Astrocyte of the hippocampus (primary cell): ENCODE measurements at regions not wholly inside any gene's neighbourhood (a gene's known extent, or its start where the extent isn't known, plus 50 kb on each side); places are given as distances from the start of the nearest gene placed in this dataset.
"Not testable (repeated sequence)": the region's sequence is repeated elsewhere in the genome, so short reads cannot be mapped to it uniquely, and the experiment has no call there.

Source experiments
- DNase-seq: peaks from one replicate; pipeline ENCODE4 v3.0.0; 2011; ENCODE audit warnings: low read depth, low spot score

DNA sequence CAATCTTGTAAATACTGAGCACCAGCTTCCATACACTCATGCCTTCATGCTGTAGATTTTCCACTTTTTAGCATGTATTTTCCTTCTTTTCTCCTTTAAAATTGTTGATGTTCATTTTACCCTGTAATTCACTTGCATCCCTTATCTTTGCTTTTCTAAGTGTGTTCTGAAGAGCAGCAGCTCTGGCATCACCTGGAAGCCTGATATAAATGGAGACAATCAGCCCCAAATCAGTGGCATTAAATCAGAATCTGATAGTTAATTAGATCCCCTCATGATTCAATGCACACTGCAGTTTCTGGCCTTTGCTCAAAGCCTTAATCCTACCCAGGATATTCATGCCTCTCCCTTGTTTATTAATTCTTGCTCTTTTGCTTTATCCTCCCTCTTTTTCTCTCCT is 942.4 kb downstream of the XPNPEP1 start:
- no peak for DNase-seq

DNA sequence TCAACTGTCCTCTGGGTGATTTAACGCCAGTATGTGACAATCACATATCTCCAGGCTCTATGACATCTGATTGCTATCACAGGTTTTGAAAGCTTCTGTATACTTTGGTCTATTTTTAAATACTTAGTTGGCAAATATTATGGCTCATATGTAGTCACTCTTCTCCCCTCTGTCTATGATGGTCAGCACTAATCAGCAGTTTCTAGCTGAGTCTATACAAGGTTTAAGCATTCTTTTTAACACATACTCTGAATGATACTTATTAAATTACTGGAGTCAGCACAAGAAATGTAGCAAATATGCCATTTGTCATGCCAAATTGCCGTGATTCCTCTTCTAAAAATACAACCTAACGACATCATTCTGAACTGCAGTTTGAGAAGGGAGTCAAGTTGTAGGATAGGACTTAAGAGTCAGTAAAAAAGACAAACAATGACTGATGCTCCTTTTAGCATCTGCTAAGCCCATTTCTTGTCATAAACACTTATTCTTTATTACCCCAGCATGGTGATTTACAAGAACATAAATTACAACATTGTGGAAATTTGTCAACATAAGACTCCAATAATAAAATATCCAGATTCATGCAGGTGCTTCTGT is 947.8 kb downstream of the XPNPEP1 start:
- DNase-seq = no peak

DNA sequence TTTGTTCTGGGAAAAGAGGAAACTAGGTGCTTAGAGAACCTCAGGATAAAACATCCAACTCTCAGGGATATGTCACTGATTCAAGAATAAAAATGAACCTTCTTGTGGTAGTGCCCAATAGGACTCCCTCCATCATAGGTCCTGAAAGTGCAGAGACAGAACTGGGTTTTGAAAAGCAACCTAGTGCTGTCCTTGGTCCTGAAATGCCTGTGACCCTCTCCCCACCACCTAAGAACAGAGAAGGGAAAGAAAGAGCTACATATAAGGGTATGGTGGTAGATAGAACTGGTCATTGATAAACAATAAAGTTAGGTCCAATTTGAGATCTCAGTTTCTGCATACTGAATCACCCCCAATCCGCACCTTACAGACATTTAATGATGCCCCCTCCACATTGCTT is 953.3 kb downstream of the XPNPEP1 start:
- peak; percentile 35 for DNase-seq

DNA sequence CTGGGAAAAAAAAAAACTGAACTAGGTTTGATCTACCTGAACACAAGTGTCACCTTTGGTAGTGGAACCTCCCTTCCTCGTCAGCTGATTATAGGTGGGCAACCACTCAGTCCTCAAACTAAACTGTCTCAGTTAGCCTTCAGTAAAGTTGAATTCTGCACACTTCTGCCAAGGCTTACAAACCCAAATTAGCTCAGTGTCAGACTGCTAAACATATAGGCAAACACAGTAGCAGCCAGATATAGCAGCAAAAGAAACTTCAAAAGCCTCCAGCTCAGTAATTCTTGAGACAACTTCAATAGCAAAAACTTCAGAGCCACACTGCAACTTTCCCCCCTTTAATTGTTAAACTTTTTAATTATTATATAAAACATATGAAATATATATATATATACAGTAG is 956.9 kb downstream of the XPNPEP1 start:
- DNase-seq = no peak

DNA sequence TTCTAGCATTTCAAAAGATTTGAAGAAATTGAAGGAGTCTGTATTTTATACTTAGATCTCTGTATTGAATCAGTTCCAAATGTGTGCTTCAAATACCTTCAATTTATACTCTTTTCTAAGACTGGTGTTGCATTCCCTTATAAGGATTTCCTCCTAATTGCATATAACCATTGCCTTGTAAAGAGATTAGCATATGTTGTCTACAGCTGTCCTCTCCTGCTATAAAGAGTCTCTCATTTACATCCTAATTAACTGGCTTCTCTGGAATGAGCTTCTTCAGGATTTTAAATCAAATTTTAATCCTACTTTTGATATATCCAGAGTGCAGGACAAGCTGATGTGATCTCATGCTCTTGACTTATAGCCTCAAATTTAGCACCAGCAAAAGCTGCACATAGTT is 957.3 kb downstream of the XPNPEP1 start:
- no peak for DNase-seq

DNA sequence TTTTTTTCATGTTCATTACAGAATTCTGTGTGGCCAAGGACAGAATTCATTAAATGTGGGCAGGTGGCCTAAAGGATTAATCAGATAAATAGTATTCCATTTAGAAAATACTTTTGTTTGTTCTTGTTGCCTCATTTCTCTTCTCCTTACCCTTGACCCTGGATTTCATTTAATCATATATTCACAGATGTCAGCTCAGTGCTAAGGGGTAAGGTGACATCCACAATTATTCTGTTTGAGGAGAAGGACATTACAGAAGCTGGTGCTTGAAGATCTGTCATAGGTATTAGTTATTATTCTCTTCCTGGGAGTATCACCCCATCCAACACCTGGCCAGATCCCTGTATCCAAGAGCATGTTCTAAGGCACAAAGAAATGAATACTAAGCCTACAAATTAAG is 961.1 kb downstream of the XPNPEP1 start:
- no peak for DNase-seq

DNA sequence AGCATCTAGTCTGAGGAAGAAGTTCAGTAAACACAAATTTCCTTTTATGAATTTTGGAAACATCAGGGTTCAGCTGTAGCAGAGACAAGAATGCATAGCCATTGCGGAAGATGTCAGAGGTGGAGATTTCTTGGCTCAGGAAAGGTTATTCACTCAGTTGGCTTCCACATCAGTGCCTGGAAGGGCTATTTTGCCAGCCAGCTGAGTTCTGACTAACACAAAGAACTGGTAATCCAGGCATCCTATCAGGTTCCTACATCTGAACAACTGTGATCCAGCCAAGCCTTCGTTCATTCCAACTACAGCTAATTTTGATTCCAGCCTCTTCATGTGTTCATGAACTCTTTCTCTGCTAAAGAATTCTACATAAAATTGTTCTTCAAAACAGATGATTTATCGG is 965.6 kb downstream of the XPNPEP1 start:
- no peak for DNase-seq

DNA sequence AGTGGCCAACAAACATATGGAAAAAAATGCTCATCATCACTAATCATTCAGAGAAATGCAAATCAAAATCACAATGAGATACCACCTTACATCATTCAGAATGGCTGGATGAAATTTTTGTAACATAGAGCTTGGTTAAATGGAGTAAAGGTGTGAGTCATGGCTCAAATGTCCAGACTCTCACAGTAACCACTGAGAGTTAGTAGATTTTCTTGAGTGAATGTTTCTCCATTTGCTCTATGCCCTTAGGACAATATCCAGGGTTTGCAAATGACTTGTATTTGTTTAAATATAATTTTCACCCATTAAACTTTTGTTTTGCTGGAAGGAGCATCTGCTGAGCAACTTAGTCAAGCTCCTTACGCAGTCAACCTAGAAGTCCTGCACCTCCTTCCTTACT is 967.2 kb downstream of the XPNPEP1 start:
- no peak for DNase-seq

DNA sequence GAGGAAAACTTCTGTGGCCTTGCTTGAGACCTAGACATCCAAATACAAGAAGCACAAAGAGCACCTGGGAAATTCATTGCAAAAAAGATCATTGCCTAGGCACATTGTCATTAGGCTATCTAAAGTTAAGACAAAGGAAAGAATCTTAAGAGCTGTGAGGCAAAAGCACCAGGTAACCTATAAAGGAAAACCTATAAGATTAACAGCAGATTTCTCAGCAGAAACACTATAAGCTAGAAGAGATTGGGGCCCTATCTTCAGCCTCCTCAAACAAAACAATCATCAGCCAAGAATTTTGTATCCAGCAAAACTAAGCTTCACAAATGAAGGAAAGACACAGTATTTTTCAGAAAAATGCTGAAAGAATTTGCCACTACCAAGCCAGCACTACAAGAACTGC is 1003.3 kb downstream of the XPNPEP1 start:
- not testable (repeated sequence) for DNase-seq

DNA sequence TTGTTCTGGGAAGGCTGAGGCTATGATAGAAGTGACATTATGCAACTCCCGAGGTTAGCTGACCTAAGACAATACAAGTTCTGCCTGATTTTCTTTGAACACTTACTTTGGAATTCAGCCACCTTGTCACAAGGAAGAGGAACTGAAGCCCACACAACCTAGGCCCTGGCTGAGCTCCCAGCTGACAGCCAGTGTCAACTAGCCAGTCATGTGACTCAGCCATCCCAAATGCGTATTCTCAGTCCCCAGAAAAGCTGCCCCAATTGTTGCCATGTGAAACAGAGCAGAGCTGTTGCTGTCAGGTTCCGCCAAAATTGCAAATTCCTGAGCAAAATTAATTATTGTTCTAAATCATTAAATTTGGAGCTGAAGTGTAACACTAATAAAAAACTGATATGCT is 1010.0 kb downstream of the XPNPEP1 start:
- no peak for DNase-seq

DNA sequence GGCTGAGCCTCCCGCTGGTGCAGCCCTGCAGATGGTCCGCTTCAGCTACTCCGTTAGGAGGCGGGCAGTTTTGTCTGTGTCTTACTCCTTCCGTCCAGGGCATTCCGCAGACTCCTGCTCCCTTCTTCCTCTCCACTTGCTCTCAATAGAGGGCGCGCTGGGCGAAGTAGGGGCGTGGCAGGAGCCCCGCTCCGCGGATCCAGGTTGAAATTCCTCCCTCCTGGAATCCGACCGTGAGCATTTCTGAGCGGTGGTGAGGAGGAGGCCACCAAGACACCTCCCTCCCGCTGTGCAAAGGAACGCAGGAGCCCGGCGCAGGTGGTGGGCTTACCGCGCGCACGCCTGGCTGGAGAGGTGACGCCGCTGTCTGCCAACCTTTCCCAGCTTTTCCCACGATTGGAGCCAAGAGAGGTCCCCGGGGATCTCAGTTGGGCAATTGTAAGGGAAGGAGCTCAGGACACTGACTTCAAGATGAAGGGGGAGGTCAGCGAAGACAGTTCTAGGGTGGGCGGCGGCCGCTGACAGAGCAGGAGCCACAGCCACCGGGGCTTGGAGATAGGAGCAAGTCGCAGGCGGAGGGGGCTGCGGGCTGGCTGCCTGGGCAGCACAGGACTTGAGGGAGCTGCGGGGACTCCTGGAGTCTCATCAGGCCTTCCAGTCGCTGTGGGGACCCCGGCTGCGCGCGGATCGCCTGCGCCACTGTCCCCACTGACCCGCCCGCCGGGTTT is 1011.3 kb downstream of the XPNPEP1 start:
- DNase-seq = peak; percentile 67

DNA sequence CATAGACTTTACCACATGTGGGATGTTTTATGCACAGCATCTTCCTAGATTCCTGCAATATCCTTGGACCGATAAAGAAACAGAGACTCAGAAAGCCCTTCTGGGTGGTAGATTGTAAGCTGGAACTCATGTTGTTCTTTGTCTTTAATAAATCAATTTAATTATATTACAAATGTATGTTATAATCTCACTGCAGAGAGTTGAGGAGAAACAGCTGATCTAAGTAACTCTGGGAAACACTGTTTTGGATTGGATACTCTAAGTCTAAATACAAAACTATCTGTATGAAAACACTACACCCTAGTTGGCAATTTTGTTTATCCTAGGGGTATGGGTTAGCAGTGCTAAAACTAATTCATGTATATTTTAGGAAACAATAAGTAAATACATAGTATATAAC is 1015.2 kb downstream of the XPNPEP1 start:
- DNase-seq = no peak

DNA sequence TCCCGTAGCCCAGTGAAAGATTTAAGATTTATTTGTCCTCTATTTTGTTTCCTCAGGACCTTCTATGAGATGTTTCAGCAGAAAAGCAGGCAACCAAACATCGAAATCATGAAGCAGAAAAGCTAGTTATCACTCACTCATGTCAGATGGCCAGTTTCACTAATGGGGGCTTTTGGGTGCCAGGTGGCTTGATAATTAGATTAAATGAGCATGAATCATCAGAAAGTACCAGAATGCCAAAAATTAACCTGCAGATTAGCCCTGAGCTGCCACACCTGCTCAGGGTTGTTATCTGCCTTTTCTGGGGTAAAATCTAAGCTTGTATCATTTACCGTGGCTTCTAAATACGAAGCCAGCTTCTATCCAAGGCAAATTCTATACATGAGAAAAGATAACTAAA is 1017.5 kb downstream of the XPNPEP1 start:
- no peak for DNase-seq

DNA sequence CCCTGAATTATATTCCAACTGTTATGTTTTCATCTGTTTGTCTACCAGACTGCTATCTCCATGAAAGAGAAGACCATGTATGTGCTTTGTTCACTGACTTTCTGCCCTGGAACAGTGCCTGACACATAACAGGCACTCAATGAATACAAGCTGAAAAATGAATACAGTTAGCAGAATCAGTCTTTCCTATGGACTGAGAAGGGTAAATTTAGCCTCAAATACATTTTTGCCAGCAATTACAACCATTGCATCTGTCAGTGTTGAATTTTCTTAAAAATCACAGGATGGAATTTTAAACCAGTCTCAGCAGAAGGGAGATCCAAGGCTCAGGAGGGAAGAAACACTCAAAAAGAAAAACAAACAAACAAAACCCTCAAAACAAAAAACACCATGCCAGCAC is 1018.1 kb downstream of the XPNPEP1 start:
- DNase-seq = no peak

DNA sequence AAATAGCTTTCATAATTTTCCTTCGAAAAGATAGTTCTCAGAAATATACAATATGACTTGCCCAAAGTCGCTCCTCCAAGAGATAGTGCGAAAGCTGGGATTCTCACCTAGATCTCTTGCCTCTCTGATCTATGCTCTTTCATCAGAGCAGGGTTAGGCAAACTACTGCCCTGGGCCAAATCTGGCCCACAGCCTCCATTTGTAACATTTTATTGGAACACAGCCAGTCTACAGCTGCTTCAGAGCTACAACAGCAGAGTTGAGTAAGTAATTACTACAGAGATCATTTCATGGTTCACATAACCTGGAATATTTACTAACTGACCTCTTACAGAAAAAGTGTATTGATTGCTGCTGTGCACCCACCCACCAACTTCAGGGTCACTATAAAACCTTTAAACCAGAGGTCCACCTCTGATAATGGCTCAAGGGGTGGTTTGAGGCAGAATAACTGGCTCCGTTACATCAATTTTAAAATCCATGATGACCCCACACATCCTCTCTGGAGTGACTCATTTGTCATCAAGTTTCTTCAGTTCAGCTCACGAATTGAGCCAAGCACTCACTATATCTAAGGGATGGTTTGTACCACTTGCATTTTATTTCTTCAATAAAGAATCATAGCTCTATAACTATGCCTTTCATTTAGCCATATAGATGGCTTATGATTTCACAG is 1019.0 kb downstream of the XPNPEP1 start:
- no peak for DNase-seq

DNA sequence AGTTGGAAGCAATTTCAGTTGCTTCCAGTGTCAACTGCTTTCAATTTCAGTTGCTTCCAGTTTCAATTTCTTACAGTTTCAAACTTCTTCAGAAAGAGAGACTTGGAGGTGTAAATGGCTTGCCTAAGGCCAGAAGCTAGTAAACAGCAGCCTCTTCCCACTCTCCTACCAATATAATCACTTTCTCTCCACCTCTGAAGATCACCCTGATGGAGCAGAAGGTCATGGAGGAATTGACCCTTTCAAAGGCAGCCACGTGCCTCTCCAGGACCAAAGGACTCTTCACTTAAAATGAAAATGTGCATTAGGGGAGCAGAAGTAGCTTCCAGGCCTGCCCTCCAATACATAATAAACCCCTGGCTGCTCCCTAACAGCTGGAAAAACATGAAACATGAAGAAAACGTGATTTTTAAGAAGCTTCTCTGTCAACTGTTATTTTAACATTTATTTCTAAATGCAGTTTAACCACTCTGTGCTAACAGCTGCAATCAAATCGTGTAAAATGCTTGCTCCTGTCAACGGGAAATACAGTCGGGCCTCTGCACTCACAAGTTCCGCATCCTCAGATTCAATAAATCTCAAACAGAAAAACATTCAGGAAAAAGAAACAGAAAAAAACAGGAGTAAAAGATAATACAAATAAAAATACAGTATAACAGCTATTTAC is 1020.6 kb downstream of the XPNPEP1 start:
- DNase-seq = no peak

DNA sequence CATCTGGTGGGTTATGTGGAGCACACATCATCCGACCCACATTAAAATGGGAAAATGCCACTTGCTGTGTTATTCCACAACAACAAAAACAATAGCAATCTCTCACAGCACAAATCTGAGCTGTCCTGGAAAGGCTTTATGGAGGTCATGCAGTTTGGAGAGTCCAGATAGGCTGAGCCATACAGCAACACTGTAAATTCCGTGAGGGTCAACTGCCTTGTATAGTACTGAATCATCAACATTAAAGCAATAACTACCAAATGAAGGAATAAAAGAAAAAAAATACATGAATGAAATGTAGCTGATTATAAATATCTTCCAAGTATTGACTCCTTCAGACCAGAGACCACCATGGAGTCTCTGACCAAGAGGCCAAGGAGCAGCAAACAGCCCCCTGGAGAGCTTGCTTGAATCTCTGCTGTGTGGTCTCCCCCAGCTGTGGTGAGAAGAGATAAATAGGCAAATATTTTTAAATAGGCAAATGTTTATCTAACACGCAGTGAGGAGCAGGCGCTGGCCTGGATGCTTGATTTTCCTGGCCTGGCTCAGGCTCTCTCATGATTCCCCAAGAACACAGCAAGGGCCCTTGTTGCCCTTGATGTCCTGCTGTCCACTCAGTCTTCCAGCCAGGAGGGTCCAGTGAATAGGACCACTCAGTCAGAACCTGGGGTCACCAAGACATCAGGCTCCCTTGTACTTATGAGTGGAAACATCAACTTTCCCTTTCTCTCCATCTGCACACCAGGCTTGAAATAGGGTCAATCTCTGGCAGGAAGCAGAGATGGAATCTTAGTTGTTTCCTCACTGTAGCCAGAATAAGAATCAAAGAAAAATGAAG is 1021.3 kb downstream of the XPNPEP1 start:
- no peak for DNase-seq

DNA sequence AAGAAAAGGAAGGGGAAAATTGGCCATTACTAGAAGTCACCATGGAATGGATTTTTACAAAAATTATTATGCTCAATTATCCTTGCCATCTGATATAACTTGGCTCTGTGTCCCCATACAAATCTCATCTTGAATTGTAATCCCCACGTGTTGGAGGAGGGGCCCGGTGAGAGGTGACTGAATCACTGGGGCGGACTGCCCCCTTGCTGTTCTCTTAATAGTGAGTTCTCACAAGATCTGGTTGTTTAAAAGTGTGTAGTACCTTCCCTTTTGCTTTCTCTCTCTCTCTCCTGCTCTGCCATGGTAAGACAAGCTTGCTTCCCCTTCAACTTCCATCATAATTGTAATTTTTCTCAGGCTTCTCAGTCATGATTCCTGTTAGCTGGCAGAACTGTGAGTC is 1023.6 kb downstream of the XPNPEP1 start:
- no peak for DNase-seq

DNA sequence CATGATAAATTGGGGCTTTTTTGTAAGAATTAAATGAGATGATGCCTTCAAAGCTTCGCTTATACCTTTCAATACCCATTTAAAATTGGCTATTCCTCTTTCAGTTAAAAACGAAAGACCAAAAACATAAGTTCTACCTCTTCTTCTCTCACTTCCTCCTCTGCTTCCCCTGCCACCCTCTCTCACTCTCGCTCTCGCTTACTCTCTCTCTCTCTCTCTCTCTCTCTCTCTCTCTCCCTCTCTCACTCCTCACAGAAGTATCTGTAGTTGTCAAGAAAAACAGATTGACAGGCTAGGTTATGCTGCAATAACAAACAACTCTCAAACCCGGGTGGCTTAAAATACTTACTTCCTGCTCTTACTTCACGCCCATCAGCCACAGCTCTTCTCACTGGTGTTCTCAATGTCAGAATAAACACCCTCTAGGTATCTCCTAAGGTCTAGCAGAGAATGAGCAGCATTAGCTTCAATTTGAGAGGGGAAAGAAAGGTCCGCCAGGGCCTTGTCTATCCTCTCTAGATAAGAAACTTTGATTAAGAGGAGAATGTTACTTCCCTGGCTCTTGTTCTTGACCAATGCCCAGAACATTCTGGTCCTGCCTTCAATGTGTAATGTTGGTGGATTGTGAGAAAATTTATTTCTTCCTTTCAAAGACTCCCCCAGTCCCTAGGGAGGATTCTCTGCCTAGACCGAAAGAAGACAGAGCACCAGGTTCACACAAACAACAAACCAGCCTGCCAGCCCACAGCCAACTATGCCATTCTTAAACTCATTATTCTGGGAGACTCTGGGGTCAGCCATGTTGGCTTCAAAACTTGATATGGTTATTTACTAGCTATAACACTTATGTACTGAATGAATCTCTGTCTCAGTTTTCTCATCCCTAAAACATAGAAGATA is 1028.7 kb downstream of the XPNPEP1 start:
- DNase-seq = no peak

DNA sequence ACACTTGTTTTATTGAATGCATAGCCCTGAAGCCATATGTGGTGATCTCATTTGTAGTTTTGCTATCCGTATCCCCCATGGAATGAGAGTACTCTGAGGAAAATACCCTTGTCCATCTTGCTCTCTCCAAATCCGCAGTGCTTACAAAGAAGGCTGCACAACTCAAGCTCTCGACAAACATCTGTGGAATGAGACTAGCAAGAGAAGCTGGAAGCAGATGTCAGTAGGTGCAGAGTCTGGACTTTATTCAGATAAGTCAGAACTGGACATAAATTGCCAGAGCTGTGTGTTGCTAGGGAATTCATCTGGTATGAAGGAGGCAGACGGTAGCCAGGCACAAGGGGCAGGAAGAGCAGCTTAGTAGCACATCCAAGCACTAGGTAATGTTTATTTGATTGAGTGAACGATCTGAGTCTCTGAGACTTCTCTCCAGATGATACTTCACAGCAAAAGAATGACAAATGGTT is 1046.2 kb downstream of the XPNPEP1 start:
- no peak for DNase-seq

DNA sequence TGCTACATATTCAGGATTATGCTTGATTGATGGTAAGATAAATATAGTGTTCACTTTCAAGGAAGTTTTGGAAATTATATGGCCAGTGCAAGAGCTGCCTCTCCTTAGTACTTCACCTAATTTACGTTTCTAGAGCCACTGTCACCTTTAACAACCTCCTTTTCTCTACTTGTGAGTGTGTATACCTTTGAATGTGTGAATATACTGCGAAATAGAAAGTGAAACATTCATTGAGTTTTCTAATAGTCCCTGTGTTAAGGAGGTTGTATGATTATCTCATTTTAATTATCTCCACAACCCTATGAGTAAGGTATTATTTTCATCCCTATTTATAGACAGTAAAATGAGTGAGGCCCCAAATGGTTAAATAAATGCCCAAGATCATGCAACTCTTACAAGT is 1050.5 kb downstream of the XPNPEP1 start:
- DNase-seq = no peak
